ENCODE measurements at regions not wholly inside any gene's neighbourhood (a gene's known extent, or its start where the extent isn't known, plus 50 kb on each side); places are given as distances from the start of the nearest gene placed in this dataset.
A peak's percentile ranks its signal among the peaks of the same experiment; 100 is the strongest.

GRCh38 chr14:61119006-61119405 is 138.0 kb downstream of the SLC38A6 start:
- no peak for TF ChIP-seq CTCF (conservative IDR thresholded peaks at IDR 0.05; ENCODE audit: low read depth, low read length)
- DNase-seq (ENCODE audit: low read depth) = no peak
- no peak overlapping the region for H3K4me3 ChIP-seq (ENCODE audit: low read depth, low read length)

- no peak overlapping the region for H3K4me3 ChIP-seq (ENCODE audit: low read depth, low read length)
- no peak for DNase-seq (ENCODE audit: low read depth)
- TF ChIP-seq CTCF (conservative IDR thresholded peaks at IDR 0.05; ENCODE audit: low read depth, low read length) = no peak
Observed at GRCh38 chr14:61116369-61116768, 135.3 kb downstream of the SLC38A6 start.

GRCh38 chr14:61113561-61114225 is 132.6 kb downstream of the SLC38A6 start:
- no peak for TF ChIP-seq CTCF (conservative IDR thresholded peaks at IDR 0.05; ENCODE audit: low read depth, low read length)

GRCh38 chr14:61112506-61112905 is 131.5 kb downstream of the SLC38A6 start:
- no peak for DNase-seq (ENCODE audit: low read depth)
- no peak overlapping the region for H3K4me3 ChIP-seq (ENCODE audit: low read depth, low read length)
- no peak for TF ChIP-seq CTCF (conservative IDR thresholded peaks at IDR 0.05; ENCODE audit: low read depth, low read length)

More at GRCh38 chr14:61113561-61114225, 132.6 kb downstream of the SLC38A6 start:
- DNase-seq (ENCODE audit: low read depth) = no peak
- no peak overlapping the region for H3K4me3 ChIP-seq (ENCODE audit: low read depth, low read length)

- DNase-seq (ENCODE audit: low read depth) = no peak
- no peak for TF ChIP-seq CTCF (conservative IDR thresholded peaks at IDR 0.05; ENCODE audit: low read depth, low read length)
- no peak overlapping the region for H3K4me3 ChIP-seq (ENCODE audit: low read depth, low read length)
Observed at GRCh38 chr14:61111731-61112130, 130.7 kb downstream of the SLC38A6 start.

GRCh38 chr14:61111209-61111665 is 130.2 kb downstream of the SLC38A6 start:
- peak; percentile 67 for DNase-seq (ENCODE audit: low read depth)
- H3K4me3 ChIP-seq (ENCODE audit: low read depth, low read length) = no peak overlapping the region
- TF ChIP-seq CTCF (conservative IDR thresholded peaks at IDR 0.05; ENCODE audit: low read depth, low read length) = no peak
